ENCODE measurements at regions not wholly inside any gene's neighbourhood (a gene's known extent, or its start where the extent isn't known, plus 50 kb on each side); places are given as distances from the start of the nearest gene placed in this dataset.
A peak's percentile ranks its signal among the peaks of the same experiment; 100 is the strongest.

- DNase-seq, result no peak
These were observed 1601.7 kb upstream of the TENM3 start for GRCh38 chr4:180641495-180641894.

DNA sequence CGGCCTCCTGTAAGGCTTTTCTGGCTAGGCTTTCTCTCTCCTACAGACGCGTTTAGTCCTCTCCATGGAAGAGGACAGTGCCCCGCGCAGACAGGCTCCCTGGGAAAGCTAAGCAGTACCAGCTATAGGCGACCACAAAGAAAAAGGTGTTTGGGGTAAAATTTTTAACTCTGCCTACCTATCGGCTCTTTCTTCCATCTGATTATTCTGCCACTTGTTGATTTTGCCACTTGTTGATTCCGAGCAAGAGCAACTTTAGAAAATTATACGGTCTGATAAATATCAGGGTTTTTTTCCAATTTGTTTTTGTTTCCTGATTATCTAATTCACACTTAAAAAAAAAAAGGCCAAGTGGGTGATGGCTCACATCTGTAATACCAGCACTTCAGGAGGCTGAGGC, 1600.5 kb upstream of the TENM3 start:
- no peak for DNase-seq

- DNase-seq, result no peak
These were observed 1592.9 kb upstream of the TENM3 start for GRCh38 chr4:180650273-180650672.

GRCh38 chr4:180652533-180652932, 1590.7 kb upstream of the TENM3 start:
- no peak for DNase-seq

DNA sequence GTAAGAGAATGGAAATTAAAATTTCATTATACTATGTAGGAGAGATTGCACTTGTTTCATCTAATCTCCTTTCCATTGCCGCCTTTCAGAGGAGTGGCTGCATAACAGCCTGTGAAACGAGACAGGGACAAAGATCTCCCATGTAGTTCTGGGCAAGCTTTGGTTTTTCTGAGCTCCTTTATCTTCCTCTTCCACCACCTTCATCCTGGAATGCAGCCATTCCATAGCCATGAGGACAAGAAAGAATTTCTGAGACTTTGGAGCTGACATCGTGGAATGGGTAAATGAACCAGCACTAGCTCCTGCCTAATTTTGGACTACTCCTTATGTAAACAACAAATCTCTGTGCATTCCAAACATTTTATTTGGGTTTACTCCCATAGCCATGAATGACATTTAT, 1587.3 kb upstream of the TENM3 start:
- no peak for DNase-seq

DNA sequence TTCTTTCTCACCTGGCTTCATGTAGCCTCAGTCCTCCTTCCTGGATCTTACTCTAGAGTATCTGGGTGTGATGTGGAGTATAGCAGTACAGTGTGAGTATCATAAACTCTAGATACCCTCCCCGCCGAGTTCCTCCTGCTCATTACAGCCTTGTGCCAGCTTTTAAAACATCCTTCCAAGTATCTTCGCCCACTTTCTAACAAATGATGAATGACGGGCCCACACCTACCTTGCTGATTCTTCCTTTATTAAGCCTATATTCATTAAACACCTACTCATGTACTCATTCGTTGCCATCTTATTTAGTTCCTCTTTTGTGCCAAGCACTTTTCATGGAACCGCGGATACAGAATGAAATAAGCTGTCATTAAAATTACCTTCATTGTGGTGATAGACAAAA, 1585.3 kb upstream of the TENM3 start:
- DNase-seq, result no peak

GRCh38 chr4:180664766-180665368, 1578.3 kb upstream of the TENM3 start:
- DNase-seq, result peak; percentile 54

- DNase-seq, result no peak
These were observed 1577.7 kb upstream of the TENM3 start for GRCh38 chr4:180665481-180665880.

- DNase-seq, result peak; percentile 22
These were observed 1577.0 kb upstream of the TENM3 start for GRCh38 chr4:180665994-180666824.

DNA sequence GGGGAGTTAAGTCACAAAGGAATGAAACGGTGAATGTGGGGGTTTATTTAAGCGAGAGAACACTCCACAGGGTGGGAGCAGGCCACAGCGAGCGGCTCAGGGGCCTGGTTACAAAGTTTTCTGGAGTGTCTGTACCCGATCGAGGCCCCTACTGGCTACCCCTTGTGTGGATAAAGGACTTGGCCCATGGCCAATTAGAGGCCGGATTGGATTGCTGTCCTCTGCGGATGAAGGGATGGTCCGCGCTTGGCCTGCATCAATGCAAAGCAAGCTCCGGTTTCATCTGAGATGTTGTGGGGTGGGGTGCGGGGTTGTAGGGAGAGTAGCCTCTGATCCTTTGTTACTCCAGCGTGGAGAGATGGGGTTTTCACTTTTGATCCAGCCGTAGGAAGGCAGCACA, 1574.5 kb upstream of the TENM3 start:
- no peak for DNase-seq

DNA sequence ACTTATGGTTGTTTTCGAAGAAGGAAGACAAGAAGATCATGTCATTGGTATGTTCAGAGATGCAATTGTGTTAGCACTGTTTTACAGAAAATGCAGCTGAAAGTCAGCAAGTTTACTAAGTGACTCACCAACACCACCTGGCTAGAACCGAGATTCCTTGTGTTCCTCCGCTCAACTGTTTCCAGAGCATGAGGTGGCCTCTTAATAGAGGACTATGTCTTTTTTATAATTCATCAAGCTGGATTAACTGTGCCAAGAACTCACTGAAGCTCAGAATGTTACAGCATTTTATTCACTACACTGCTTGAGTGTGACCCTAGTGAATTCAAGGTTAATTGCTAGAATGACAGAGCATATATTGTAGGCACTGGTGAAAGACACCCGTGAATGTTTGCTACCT, 1573.5 kb upstream of the TENM3 start:
- DNase-seq, result no peak

GRCh38 chr4:180674619-180675358, 1568.4 kb upstream of the TENM3 start:
- DNase-seq, result no peak

- no peak for DNase-seq
These were observed 1567.9 kb upstream of the TENM3 start for GRCh38 chr4:180675359-180675650.

- no peak for DNase-seq
These were observed 1562.9 kb upstream of the TENM3 start for GRCh38 chr4:180680305-180680704.

DNA sequence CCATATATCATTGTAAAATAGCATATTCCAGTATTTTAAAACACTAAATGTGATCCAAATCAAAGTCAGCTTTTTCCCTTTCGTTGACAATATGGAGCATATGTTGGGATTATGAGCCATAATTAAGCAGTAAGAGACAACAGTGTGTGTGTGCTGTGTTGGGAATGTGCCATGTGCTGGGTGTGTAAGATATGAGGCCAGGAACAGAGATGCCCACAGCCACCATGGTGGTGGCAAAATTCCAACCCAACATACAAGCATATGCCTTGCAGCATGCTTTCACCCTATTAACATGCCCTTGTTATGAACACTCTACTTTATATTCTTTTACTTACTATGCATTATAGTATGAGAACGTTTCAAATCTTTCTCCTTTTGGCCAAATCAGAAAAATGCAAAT, 1560.4 kb upstream of the TENM3 start:
- no peak for DNase-seq

GRCh38 chr4:180683186-180683585, 1560.0 kb upstream of the TENM3 start:
- no peak for DNase-seq

DNA sequence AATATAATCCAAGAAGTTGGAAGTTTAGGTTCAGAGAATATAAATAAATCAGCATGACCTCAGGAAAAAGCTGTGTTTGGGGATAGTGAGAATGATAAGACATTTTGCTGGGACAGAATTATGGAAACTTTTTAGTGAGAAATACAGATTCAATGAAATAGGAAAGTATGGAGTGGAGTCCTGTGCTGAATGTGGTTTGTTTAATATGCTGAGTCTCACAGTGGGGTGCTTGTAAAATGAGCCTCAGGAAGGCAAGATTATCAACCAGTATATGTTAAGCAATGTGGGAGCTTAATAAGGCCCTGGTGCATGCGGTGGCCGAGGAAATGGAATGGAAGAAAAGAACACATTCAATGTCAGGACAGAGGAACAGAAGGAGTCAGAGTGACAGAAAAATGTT, 1554.7 kb upstream of the TENM3 start:
- no peak for DNase-seq

GRCh38 chr4:180694875-180695274, 1548.3 kb upstream of the TENM3 start:
- no peak for DNase-seq

GRCh38 chr4:180695851-180696250, 1547.4 kb upstream of the TENM3 start:
- peak; percentile 13 for DNase-seq

DNA sequence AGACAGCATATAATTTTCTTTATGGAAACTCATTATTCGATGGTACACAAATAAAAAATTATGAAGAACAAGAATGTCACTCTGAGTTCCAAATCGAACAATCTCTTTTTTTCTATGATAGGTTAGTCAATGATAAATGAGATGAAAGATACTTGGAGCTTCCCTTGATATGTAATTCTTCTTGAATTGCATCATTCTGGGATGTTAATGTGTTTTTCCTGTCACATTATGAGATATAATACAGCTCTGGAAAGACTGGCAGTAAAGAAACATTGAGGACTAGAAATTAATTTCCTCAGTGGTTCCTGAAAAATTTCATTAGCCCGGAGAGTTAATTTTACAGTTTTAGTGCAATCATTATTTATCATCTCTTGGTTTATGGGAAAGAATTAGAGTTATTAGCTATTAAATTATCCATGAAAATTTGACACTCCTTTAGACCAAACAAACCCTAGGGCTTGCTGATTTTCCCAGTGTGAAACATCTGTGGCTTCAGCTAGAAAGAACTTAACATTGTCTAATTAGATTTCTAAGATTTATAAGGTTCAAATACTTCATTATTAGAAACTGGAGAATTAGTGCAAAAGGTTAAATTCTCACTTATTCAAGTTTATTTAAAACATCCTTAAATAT, 1546.6 kb upstream of the TENM3 start:
- no peak for DNase-seq

DNA sequence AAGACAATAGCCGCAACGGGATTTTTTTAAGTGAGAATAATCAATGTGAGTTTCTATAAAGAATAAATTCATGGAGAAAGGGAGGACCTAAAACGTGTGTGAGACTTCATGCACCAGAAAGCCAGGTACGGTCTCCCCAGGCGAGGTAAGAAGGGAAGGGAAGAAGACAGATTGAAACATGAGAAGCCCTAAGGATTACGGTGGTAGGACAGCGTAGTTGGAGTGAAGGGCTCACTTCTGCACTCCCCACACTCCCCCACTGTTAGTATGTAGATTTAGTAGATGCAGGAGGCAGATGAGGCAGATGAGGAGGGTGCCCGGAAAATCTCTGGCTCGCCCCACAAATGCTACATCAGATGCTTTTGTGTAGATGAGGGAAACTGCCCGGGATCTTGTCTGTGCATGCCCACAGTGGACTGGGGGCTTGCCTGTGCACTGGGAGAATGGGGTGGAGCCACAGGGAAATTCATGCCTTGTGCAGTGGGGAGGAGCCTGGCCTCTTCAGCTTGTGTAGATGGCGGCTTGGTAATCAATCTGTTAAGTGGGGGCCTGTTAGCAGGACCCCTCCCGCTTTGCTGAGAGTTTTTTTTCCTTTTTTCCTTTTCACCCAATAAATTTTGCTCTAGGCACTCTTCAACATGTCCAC, 1544.5 kb upstream of the TENM3 start:
- no peak for DNase-seq

- no peak for DNase-seq
These were observed 1536.4 kb upstream of the TENM3 start for GRCh38 chr4:180706766-180707165.

DNA sequence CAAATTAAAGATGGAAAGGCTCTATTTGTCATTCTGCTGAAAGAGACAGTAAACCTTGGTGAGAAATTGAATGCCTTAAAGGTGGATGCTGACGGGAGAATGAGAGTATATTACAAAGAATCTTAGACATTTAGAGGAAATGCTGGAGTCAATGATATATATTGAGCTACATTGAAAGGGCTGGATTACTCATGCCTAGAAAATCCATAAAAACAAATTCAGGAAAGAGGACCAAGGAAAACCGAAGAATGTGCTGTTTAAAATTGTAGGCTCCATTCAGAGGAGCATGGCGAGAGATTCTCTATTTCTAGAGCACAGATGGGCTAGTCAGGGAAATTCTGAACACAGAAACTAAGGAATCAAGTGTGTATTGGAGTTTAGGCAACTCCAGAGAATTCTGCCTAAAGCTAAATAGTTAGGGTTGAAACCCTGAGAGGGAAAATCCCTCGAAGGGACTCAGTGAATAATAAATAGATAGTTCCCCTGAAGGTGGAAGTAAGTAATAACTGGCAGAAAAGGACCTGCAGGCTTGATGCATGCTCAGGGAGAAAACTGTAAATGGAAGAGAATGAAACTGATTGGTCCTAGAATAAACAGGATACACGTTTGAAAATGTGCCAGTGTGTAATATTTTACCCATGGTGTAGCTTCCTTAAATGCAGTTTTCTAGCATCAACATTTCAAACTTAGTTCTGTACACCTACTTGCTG, 1532.4 kb upstream of the TENM3 start:
- no peak for DNase-seq
